ENCODE measurements at regions not wholly inside any gene's neighbourhood (a gene's known extent, or its start where the extent isn't known, plus 50 kb on each side); places are given as distances from the start of the nearest gene placed in this dataset.

GRCh38 chr2:20897047-20897446 lies 74.1 kb upstream of the LDAH start:
- TF ChIP-seq, protein P1, sequence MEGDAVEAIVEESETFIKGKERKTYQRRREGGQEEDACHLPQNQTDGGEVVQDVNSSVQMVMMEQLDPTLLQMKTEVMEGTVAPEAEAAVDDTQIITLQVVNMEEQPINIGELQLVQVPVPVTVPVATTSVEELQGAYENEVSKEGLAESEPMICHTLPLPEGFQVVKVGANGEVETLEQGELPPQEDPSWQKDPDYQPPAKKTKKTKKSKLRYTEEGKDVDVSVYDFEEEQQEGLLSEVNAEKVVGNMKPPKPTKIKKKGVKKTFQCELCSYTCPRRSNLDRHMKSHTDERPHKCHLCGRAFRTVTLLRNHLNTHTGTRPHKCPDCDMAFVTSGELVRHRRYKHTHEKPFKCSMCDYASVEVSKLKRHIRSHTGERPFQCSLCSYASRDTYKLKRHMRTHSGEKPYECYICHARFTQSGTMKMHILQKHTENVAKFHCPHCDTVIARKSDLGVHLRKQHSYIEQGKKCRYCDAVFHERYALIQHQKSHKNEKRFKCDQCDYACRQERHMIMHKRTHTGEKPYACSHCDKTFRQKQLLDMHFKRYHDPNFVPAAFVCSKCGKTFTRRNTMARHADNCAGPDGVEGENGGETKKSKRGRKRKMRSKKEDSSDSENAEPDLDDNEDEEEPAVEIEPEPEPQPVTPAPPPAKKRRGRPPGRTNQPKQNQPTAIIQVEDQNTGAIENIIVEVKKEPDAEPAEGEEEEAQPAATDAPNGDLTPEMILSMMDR (IDR thresholded peaks at IDR 0.05) = no peak
- no peak for TF ChIP-seq ZFX (IDR thresholded peaks at IDR 0.05; ENCODE audit: borderline replicate concordance)
